GM21576 (cell line): ENCODE measurements at regions not wholly inside any gene's neighbourhood (a gene's known extent, or its start where the extent isn't known, plus 50 kb on each side); places are given as distances from the start of the nearest gene placed in this dataset.

Experiments used
- ATAC-seq: cut with Tn5 transposase; IDR thresholded peaks from one replicate; pipeline ENCODE4 v1.9.1; 2021; ENCODE audit warnings: mild to moderate bottlenecking, moderate library complexity; ENCODE audit not compliant: unreplicated experiment

DNA sequence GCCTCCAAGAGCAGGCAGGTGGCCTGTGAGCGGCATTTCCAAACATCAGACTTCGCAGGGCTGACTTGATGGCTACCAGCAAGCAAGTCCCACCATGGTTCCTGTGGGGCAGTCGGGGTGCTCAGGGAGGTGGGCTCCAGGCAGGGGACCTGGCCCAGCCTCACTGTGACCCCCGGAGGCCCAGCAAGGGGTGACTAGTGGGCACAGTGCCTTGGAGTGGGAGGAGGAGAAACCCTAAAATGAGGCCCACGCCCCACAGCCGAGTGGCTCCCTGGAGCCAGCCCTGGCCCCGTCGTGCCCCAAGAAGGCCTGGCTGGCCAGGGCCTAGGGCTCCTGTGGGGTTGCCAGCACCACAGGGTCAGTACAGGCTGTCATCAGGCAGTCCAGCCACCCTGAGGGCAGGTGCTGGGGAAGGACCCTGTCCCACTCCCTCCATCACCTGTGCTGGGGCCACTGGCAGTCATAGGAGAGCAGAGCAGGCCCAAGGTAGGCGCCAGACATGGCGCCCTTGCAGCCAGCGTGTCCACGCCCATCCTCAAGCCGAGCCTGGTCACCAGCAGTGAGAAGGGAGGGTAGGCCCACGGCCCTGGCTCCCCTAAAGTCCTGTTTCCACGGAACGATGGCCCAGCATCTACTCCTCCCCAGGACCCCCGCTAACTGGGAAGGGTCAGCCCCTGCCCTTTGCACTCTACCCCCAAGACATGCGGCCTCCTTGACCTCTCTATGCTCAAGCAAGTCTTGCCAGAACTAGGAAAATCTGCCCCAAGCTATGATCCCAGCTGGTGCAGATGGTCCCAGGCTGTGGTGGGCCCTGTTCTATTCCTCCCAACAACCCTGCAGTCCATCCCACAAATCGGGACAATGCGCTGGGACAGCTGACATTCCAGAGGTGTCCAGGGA lies 144.2 kb upstream of the C14orf180 start:
- no peak for ATAC-seq

DNA sequence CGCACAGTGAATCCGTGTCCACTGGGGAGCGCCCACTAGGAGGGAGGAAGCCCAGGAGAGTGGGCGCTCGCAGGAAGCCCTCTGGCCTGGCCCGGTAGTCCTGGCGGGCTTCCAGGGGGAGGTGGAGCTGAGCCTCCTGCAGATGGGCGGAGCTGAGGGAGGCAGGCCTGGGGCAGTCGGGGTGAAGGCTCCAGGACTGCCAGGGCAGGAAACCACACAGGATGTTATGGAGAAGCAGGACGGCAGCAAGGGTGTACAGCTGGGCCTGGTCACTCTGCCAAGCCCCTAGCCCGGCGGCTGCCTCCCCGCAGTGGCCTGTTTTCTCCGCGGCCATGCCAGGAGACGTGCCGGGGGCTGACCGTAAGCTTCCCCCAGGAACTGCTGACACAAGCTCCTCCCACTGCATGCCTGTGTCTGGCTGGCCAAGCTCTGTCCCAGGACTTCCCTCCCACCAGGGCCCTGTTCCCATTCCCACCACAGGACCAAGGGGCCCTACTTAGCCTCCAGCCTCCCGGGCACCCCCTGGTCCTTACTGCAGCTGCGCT lies 143.4 kb upstream of the C14orf180 start:
- ATAC-seq: no peak

DNA sequence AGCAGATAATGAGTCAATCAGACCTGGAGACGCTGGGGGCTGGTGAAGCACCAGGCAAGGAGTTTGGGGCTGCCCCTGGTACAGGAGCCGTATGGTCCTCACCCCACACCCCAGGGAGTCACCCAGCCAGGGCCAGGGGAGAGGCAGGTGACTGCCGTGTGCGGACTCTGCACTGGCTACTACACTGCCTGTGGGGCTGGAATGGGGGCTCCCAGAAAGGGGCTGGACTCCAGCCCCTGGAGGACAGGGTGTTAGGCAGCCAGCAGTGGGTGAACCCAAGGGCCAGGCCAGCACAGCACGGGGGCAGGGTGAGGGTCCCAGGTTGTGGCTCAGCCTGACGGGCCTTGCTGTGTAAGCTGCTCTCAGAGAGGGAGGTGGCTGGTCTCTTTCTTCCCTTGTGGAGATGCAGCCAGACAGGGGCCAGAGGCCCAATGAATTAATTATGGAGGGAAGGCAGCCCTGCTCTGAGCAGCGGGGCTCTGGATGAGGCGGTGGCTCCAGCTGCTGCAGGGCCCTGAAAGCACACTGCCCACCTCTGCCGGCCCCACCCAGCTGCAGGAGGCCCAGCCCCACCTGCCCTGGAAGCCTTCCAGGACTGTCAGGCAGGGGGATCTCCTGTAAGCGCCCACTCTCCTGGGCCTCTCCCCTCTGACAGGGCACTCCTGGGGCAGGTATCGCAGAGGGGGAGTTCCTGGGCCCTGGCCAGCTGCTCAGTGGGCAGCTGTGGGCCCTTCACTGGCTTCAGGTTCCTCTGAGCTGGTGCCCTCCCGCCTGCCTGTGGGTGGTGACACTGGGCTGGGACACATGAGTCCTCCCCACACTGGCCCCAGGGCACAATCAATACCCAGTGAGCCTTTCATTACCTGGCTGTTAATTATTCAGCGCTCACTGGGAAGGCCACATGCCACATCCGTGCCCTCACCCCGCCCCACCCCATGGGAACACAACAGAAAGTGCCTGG lies 142.5 kb upstream of the C14orf180 start:
- ATAC-seq: no peak

DNA sequence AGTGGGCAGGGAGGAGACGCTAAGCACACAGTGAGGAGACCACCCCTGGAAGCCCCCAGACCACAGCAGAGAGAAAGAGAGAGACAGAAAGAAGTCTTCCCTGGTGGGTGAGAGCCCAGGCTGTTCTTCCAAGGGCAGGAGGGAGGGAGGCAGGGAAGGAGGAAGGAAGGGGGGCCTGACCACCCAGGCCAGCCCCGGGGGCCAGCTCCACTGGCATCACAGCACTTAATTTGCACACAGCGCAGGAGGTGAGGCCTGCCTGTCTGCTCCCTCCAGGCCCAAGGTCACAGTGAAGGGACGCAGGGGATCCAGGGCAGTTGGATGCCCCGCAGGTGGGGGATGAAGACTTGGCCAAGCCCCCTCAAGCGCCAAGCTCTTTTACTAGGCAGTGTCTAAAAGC lies 141.9 kb upstream of the C14orf180 start:
- no peak for ATAC-seq

DNA sequence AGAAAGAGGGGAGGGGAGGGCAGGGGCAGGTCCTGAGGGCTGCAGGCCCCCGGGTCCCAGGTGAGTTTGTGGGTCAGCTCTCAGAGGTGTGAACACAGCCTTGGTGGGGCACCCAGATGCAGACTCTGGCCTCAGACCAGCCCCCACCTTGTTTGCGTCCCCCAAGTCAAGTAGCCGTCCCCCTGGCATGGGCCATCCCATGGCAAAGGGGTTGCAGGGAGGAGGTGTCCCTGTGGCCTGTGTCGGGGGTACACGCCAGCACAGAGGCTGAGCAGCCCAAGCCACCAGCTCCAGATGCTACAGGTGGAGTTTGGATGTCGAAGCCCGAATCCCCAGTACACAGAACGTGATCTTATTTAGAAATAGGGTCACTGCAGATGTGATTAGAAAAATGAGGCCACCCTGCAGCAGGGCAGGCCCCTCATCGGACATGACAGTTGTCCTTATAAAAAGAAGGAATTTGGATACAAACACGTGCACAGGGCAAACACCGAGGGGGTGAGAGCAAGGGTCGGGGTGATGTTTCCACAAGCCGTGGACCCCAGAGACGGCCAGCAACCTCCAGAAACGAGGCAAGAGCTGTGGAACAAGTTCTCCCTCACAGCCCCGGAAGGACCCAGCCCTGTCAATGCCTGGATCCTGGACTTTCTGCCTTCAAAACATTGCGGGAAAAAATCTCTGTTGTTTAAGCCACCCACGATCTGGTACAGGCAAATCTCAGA lies 141.2 kb upstream of the C14orf180 start:
- ATAC-seq: no peak

DNA sequence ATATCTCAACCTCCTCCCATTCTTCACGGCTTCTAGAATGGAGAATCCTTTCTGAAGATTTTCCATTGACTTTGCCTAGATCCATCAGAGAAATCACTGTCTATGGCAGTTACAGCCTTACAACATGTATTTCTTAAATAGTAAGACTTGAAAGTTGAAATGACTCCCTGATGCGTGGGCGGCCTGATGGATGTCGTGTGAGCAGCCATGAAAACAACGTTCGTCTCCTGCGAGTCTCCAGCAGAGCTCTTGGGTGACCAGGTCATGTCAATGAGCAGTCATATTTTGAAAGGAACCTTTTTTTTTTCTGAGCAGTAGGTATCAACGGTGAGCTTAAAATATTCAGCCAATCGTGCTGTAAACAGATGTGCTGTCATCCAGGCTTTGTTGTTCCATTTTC lies 139.9 kb upstream of the C14orf180 start:
- ATAC-seq: no peak

DNA sequence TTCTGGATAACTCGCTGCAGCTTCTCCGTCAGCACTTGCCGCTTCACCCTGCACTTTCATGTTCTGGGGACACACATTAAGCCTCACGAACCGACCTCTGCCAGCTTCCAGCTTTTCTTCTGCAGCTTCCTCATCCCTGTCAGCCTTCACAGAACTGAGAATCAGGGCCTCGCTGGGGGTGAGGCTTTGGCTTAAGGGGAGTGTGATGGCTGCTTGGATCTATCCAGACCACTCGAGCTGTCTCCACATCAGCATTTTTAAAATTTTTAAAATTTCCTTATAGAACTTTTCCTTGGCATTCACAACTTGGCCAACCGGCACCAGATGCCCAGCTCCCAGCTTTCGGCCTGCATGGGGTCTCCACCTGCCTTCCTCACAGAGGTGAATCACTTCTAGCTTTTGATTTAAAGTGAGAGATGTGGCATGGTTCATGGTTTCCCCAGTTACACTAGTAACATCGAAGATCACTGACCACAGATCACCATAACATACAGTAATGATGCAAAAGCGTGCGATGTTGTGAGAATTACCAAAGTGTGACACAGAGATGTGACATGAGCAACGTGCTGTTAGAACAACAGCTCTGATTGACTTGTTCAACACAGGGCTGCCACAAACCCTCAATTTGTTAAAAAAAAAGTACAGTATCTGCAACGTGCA lies 139.1 kb upstream of the C14orf180 start:
- ATAC-seq: no peak

DNA sequence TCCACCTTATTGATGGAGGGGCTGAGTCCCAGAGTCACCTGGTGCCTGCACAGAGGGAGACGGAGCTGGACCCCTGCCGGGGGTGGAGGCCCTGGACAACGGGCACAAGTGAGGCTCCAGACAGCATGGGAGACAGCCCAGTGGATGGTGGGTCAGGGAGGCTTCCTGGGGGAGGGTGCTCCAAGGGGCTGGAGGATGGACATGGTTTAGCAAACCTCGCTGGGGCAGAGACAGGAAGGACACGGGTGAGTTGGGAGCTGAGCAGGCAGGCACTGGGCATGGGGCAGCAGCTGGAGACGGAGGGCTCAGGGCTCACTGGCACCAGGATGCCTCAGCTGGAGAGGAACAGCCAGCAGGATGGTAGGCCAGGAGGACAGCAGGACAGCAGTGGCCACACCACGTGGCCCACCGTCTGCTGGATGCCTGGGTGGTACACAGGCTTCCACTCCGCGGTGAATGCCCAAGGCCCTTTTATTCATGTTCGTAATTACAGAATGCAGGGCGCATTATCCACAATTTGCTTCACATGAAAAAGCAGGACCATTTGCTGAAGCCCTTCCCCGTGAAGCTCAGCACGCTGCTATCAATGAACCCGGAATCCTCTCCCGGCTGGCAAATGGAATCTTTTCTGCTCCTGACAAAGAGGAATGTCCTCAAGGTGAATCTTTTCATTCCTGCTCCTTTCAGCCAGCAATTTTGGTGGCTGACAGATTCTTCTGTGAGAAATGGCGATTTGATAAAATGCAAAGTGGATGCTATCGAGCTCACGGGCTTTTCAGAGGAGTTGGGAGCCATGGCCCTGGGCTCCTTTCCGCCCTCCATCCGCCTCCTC lies 138.1 kb upstream of the C14orf180 start:
- no peak for ATAC-seq

DNA sequence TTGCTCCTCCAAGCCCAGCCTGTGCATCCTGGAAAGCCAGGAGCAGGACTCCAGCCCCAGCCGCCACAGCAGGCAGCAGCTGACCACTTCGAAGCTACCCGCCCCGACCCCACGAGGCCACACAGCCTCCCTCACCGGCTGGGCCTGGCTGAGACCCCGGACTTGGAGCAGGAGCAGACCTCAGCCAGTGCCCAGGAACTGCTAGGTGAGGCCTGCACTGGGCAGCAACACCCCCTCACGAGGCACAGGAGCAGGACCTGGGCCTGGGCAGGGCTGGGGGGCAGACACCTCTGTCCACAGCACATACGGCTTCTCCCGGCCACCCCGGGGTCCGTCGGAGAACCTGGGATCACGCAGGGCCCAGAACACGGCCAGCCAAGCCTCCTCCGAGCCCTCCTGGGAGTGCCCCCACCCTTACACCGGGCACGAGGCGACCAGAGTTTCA lies 137.4 kb upstream of the C14orf180 start:
- no peak for ATAC-seq

DNA sequence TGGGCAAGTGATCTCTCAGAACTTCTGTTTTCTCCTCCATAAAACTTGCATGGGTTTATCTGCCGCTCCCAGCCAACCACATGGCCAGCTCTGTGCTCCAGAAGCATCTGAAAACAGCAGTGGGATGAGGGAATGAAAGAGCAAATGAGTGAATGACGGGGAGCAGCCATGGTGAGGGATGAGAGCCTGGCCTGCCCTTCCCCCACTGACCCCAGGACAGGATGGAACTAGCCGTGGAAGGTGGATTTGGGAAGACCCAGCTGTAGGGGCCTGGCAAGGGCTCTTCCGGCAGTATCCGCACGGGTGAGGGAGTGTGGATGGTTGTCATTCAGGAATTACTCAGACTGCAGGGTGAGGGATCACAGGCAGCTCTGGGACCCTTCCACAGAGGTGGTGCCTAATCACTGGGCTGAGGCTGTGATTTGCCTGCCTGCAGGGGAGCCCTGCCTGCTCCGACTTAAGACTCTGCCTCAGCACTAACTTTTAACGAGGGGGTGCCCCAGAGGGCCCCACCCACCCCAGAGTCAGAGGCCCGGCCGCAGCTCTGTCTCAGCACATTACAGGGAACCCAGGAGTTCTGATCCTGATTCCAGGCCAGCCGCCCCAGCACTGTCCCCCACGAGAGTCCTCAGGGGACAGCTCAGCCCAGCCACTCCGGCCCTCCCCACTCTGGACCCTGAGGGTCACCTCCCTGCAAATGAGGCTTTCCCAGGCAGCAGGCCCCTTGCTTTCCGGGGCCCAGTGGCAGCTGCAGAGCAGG lies 136.8 kb upstream of the C14orf180 start:
- ATAC-seq: no peak

DNA sequence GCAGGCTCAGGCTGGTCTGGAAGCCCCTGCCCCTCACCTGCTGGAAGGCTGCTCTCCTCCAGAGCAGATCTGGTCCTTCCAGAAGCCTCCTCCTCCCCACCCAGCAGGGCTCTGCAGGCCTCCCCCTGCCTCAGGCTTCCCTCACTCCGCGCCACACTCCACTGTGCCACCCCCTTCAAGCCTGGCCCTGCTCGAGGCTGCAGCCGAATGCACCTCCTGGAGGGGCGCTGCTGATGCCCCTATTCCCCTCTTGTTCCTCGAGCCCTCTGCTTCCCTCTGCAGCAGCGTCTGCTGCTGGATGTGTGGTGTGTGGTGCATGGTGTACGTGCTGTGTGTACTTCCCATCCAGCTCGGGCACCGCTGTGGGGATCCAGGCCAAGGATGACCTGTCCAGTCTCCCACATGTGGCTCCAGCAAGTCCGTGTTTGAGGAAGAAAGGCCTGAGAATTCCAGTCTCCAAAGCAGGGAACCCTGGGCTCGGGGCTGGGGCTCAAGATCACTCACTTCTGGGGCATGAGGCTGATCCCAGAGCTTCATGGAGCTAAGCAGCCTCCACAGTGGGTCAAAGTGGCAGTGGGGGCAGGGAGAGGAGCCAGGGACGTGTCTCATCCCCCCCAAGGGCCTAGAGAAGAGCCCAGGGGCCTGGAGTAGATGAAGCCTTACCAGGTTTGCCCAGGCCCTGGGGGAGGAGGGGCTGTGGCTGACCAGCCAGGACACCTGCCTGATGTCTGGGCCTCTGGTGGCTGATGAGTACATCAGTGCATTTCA lies 136.0 kb upstream of the C14orf180 start:
- ATAC-seq: no peak

DNA sequence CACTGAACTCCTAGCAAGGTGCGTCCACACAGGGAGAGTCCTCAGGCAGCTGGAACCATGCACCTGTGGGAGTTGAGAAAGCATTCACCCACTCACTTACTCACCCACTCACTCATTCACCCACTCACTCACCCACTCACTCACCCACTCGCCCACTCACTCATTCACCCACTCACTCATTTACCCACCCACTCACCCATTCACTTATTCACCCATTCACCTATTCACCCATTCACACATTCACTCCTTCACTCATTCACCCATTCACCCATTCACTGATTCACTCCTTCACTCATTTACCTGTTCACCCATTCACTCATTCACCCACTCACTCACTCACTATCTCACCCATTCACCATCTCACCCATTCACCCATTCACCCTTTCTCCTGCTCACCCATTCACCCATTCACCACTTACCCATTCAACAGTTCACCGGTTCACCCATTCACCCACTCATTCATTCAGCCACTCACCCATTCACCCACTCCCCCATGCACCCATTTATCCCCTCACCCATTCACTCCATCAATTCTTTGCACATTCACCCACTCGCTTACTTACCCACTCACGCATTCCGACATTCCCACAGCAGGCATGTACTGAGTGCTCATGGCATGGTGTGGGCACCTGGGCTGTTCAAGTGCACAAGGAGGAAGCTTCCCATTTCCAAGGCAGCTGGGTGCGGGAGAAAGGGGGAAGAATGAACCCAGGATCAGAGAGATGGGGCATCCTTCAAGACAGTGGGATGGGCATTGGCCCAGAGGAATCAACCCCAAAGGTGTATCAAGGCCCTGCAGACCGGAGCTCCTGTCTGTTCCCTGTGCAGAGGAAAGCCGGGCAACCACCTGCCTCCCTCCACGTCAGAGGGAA lies 135.2 kb upstream of the C14orf180 start:
- no peak for ATAC-seq

DNA sequence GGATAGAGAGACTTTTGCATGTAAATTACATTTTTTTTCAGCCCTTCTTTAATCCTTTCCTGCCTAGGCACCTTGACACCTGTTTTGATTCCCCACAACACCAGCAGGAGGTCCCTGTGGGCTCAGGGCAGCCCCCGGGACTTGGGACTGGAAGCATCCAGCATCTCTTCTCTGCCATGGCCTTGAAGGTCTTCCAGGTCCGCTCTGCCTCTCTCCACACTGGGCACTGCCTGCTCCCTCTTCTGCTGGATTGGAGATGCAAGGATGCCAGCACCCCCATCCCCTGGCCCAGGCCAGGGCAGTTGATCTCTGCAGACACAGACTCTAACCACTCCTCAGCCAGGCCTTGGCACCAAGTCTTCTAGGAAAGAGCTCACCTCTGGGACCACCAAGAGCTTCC lies 134.5 kb upstream of the C14orf180 start:
- ATAC-seq: no peak

DNA sequence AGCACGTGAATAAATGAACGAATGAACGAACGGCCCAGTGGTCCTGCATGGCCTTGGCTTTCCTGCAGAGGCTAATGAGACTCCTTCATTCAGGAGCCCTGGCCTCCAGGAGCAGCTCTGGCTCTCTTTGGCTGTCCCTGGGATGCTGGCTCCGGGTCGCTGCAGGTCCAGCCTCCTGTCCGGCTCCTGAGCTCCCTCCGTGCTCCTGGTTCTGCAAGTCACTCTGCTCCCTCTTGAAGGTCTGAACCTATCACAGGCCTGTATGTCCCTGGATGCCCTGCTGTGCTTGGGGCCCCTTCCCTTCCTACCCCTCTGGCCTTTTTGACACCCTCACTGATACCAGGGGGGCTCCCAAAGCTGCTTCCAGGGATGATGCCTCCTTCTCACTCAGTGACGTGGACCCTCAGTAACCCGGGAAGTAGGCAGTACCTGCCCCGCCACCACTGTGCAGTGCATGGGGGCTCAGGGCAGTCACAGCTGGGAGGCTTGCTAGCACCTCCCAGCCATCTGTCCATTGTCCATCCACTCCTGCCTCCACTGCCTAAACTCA lies 133.7 kb upstream of the C14orf180 start:
- no peak for ATAC-seq

DNA sequence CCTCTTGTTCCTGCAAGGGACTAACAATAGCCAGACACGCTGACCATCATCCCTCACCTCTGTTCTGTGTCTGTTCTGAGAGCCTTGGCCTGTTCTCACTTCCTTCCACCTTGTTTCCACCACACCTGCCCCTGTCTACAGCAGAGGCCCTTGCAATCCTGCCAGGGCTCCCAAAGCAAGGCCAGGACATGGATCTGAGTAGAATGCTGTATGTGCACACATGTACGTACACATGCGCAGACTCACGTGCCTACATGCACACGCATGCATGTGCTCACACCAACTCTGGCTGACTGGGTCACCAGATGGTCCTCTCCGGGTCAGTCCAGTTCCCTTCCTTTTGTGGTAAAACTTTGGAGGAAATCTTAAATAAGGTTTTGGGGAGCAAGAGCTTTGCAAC lies 133.0 kb upstream of the C14orf180 start:
- ATAC-seq: no peak

DNA sequence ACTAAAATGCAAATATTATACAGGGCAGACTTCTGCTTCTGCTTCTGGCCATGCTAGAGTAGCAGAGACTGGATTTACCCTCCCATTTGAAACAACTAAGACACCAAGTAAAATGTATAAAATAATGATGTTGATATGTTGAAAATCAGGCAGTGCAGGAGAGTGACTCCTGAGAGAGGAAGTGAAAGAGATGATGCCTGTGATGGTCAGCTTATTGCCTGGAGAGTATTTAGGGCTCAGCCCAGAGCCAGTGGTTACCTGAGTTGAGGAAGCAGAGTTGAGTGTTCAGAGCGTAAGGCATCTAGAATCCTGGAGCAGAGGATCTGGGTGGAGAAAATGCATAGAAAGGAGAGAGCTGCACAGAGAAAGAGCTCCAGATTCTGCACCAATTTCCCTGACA lies 131.8 kb upstream of the C14orf180 start:
- ATAC-seq: no peak

DNA sequence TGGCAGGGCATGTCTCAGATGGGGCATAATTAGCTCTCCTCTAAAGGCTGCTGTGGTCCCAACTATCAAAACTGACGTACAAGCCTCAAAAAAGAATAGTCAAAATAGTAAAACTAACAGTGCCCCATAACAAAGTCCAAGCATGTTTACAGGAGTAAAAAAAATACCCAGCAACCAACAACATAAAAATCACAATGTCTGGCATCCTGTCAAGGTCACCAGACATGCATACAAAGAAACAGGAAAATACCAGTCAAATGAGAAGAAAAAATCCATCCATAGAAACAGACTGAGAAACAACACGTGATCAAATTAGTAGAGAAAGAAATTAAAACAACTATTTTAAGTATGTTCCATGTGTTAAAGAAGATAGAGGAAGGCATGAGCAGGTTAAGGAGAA lies 131.2 kb upstream of the C14orf180 start:
- ATAC-seq: no peak
